ENCODE measurements at regions not wholly inside any gene's neighbourhood (a gene's known extent, or its start where the extent isn't known, plus 50 kb on each side); places are given as distances from the start of the nearest gene placed in this dataset.

GRCh38 chr9:14480526-14480925 is 166.6 kb upstream of the NFIB start:
- Histone ChIP-seq H3K4me2 (ENCODE audit: low read length) (no peak overlapping the region), H3K79me2 (ENCODE audit: insufficient read depth, low read length) (no peaks in the 10 kb centered on the region), H3K9me3 (ENCODE audit: insufficient read depth, low read depth, low read length) (no peaks in the 10 kb centered on the region), H3K27ac (ENCODE audit: low read depth, low read length) (no peak overlapping the region), H3K9ac (ENCODE audit: low read length) (no peak overlapping the region), H3K4me1 (ENCODE audit: insufficient read depth, low read length) (no peaks in the 10 kb centered on the region), H3K27me3 (ENCODE audit: insufficient read depth, low read length) (no peaks in the 10 kb centered on the region), H3K4me3 (ENCODE audit: insufficient read depth, low read depth, low read length) (no peak overlapping the region), H2AFZ (ENCODE audit: low read depth, low read length) (no peak overlapping the region), H4K20me1 (ENCODE audit: insufficient read depth, low read length) (no peaks in the 10 kb centered on the region), H3K36me3 (ENCODE audit: insufficient read depth, low read length) (no peaks in the 10 kb centered on the region)
- no peak overlapping the region for H3K4me3 Mint-ChIP-seq (ENCODE audit: unreplicated experiment)
- peaks cover 2% of the 10 kb centered on the region for H3K36me3 Mint-ChIP-seq (ENCODE audit: low read depth, unreplicated experiment)
- FAIRE-seq, result no peak
- H3K27me3 Mint-ChIP-seq (ENCODE audit: low read depth, unreplicated experiment), result no peaks in the 10 kb centered on the region
- no peak overlapping the region for H3K27ac Mint-ChIP-seq (ENCODE audit: unreplicated experiment)
- TF ChIP-seq EZH2 (IDR thresholded peaks at IDR 0.05; ENCODE audit: insufficient read depth, low read length), result no peak
- TF ChIP-seq, protein P1, sequence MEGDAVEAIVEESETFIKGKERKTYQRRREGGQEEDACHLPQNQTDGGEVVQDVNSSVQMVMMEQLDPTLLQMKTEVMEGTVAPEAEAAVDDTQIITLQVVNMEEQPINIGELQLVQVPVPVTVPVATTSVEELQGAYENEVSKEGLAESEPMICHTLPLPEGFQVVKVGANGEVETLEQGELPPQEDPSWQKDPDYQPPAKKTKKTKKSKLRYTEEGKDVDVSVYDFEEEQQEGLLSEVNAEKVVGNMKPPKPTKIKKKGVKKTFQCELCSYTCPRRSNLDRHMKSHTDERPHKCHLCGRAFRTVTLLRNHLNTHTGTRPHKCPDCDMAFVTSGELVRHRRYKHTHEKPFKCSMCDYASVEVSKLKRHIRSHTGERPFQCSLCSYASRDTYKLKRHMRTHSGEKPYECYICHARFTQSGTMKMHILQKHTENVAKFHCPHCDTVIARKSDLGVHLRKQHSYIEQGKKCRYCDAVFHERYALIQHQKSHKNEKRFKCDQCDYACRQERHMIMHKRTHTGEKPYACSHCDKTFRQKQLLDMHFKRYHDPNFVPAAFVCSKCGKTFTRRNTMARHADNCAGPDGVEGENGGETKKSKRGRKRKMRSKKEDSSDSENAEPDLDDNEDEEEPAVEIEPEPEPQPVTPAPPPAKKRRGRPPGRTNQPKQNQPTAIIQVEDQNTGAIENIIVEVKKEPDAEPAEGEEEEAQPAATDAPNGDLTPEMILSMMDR (IDR thresholded peaks at IDR 0.05; ENCODE audit: insufficient read depth, low read depth, low read length), result no peak
- H3K4me1 Mint-ChIP-seq (ENCODE audit: low read depth, unreplicated experiment), result no peaks in the 10 kb centered on the region
- DNase-seq (ENCODE audit: low read depth), result no peak
- H3K9me3 Mint-ChIP-seq (ENCODE audit: unreplicated experiment), result no peaks in the 10 kb centered on the region

GRCh38 chr9:14479163-14479560 is 165.2 kb upstream of the NFIB start:
- no peak overlapping the region for H2AFZ ChIP-seq (ENCODE audit: low read depth, low read length)
- H3K9ac ChIP-seq (ENCODE audit: low read length), result no peak overlapping the region
- no peak overlapping the region for H3K4me2 ChIP-seq (ENCODE audit: low read length)
- TF ChIP-seq, protein P1 (IDR thresholded peaks at IDR 0.05; ENCODE audit: insufficient read depth, low read depth, low read length), result no peak
- TF ChIP-seq EZH2 (IDR thresholded peaks at IDR 0.05; ENCODE audit: insufficient read depth, low read length), result no peak
- Mint-ChIP-seq H3K36me3 (ENCODE audit: low read depth, unreplicated experiment) (peaks cover 2% of the 10 kb centered on the region), H3K4me1 (ENCODE audit: low read depth, unreplicated experiment) (no peaks in the 10 kb centered on the region), H3K27ac (ENCODE audit: unreplicated experiment) (no peak overlapping the region), H3K27me3 (ENCODE audit: low read depth, unreplicated experiment) (no peaks in the 10 kb centered on the region), H3K4me3 (ENCODE audit: unreplicated experiment) (no peak overlapping the region), H3K9me3 (ENCODE audit: unreplicated experiment) (no peaks in the 10 kb centered on the region)
- no peaks in the 10 kb centered on the region for H3K27me3 ChIP-seq (ENCODE audit: insufficient read depth, low read length)
- DNase-seq (ENCODE audit: low read depth), result no peak
- H3K79me2 ChIP-seq (ENCODE audit: insufficient read depth, low read length), result no peaks in the 10 kb centered on the region
- no peaks in the 10 kb centered on the region for H3K4me1 ChIP-seq (ENCODE audit: insufficient read depth, low read length)
- no peak overlapping the region for H3K27ac ChIP-seq (ENCODE audit: low read depth, low read length)
- H3K36me3 ChIP-seq (ENCODE audit: insufficient read depth, low read length), result no peaks in the 10 kb centered on the region
- H4K20me1 ChIP-seq (ENCODE audit: insufficient read depth, low read length), result no peaks in the 10 kb centered on the region
- H3K4me3 ChIP-seq (ENCODE audit: insufficient read depth, low read depth, low read length), result no peak overlapping the region
- no peaks in the 10 kb centered on the region for H3K9me3 ChIP-seq (ENCODE audit: insufficient read depth, low read depth, low read length)
- FAIRE-seq, result no peak

- H3K27ac Mint-ChIP-seq (ENCODE audit: unreplicated experiment), result no peak overlapping the region
- FAIRE-seq, result no peak
- H3K4me3 Mint-ChIP-seq (ENCODE audit: unreplicated experiment), result no peak overlapping the region
- no peak for DNase-seq (ENCODE audit: low read depth)
- H4K20me1 ChIP-seq (ENCODE audit: insufficient read depth, low read length), result no peaks in the 10 kb centered on the region
- peaks cover 2% of the 10 kb centered on the region for H3K36me3 Mint-ChIP-seq (ENCODE audit: low read depth, unreplicated experiment)
- H3K27me3 ChIP-seq (ENCODE audit: insufficient read depth, low read length), result no peaks in the 10 kb centered on the region
- no peak overlapping the region for H3K9ac ChIP-seq (ENCODE audit: low read length)
- no peaks in the 10 kb centered on the region for H3K36me3 ChIP-seq (ENCODE audit: insufficient read depth, low read length)
- H3K9me3 ChIP-seq (ENCODE audit: insufficient read depth, low read depth, low read length), result no peaks in the 10 kb centered on the region
- no peak overlapping the region for H3K27ac ChIP-seq (ENCODE audit: low read depth, low read length)
- TF ChIP-seq EZH2 (IDR thresholded peaks at IDR 0.05; ENCODE audit: insufficient read depth, low read length), result no peak
- TF ChIP-seq, protein P1 (IDR thresholded peaks at IDR 0.05; ENCODE audit: insufficient read depth, low read depth, low read length), result no peak
- H3K4me1 Mint-ChIP-seq (ENCODE audit: low read depth, unreplicated experiment), result no peaks in the 10 kb centered on the region
- no peaks in the 10 kb centered on the region for H3K27me3 Mint-ChIP-seq (ENCODE audit: low read depth, unreplicated experiment)
- no peak overlapping the region for H3K4me3 ChIP-seq (ENCODE audit: insufficient read depth, low read depth, low read length)
- no peaks in the 10 kb centered on the region for H3K9me3 Mint-ChIP-seq (ENCODE audit: unreplicated experiment)
- H2AFZ ChIP-seq (ENCODE audit: low read depth, low read length), result no peak overlapping the region
- no peaks in the 10 kb centered on the region for H3K79me2 ChIP-seq (ENCODE audit: insufficient read depth, low read length)
- H3K4me2 ChIP-seq (ENCODE audit: low read length), result no peak overlapping the region
- H3K4me1 ChIP-seq (ENCODE audit: insufficient read depth, low read length), result no peaks in the 10 kb centered on the region
These were observed 164.5 kb upstream of the NFIB start for GRCh38 chr9:14478175-14479162.
